ENCODE measurements at regions not wholly inside any gene's neighbourhood (a gene's known extent, or its start where the extent isn't known, plus 50 kb on each side); places are given as distances from the start of the nearest gene placed in this dataset.
"Not testable (repeated sequence)": the region's sequence is repeated elsewhere in the genome, so short reads cannot be mapped to it uniquely, and the experiment has no call there.

- no peak for DNase-seq
Measured at GRCh38 chr16:14384745-14385144, 245.3 kb downstream of the PARN start.

GRCh38 chr16:14383844-14384243 lies 246.2 kb downstream of the PARN start:
- not testable (repeated sequence) for DNase-seq

DNA sequence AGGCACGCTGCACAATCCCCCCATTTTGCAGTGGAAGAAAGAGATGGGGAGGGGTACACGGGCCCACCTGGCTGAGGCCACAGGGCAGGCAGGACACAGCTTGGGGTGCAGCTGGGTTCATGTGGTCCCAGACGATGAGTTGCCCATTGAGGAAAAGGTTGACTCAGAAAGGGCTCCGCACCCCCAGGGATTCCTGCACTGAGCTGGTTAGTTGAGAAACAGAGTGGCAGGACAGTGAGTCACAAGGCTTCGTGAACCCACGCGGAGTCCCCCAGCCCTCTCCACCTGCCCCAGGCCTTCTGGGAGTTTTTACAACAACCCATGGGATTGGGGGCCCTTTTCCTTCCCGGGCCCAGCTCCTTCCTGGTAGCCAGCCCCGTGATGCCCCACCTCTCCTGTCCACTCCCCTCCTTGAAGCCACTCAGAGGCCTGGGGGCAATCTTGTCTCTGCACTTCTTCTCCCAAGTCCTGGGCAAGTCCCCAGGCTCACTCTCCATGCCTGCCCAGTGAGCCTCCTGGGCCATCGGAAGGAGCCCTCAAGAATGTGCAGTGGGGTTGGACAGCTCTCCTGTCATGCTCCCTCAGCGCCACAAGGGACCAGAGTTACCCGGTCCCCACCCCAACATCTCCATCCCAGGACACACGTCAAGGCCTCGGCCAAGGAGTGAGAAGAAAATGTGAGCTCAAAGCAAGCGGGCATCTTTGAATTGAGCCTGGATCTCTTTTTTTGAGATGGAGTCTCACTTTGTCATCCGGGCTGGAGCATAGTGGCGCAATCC lies 251.2 kb downstream of the PARN start:
- no peak for DNase-seq

DNA sequence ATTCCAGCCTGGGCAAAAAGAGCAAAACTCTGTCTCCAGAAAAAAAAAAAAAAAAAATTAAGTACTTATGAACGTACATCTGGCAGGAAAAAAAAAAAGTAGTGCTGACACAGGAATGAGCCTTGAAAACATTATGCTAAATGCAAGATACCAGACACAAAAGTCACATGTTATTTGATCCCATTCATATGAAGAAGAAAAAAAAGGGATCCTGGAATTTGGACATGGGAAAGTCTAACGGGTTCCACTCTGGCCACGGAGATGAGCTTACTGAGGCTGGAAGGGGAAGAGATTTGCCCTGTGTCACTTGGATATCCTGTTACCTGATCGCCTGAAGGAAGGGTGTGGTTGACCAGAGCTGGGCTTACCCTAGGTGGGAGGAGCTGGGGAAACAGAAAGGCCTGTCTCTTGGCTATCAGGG lies 251.9 kb downstream of the PARN start:
- no peak for DNase-seq

DNA sequence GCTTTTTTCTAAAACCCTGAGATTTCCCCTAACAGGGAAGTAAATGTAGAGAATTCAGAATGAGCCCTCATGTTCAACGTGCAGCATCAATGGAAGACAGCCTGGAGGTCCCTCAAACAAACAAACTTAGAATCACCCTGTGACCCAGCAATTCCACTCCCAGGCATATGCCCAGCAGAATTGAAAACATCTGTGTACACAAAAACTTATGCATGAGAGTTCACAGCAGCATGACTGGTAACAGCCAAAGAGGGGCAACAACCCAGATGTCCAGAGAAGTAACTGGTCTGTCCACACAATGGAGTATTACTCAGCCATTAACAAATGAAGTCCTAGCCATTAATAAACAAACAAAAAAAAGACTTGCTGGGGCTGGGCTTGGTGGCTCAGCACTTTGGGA lies 252.7 kb downstream of the PARN start:
- no peak for DNase-seq

DNA sequence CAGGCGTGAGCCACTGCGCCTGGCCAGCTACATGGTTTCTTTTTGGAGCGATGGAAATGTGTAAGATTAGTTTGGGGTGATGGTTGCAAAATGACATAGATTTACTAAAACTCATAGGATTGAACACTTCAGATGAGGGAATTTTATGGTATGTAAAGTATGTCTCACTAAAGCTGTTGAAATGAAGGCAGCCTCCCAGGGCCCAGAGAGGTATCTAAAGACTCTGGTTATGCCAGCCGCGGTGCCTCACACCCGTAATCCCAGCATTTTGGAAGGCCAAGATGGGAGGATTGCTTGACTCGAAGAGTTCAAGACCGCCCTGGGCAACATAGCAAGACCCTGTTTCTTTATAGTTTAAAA lies 254.9 kb downstream of the PARN start:
- DNase-seq: no peak

DNA sequence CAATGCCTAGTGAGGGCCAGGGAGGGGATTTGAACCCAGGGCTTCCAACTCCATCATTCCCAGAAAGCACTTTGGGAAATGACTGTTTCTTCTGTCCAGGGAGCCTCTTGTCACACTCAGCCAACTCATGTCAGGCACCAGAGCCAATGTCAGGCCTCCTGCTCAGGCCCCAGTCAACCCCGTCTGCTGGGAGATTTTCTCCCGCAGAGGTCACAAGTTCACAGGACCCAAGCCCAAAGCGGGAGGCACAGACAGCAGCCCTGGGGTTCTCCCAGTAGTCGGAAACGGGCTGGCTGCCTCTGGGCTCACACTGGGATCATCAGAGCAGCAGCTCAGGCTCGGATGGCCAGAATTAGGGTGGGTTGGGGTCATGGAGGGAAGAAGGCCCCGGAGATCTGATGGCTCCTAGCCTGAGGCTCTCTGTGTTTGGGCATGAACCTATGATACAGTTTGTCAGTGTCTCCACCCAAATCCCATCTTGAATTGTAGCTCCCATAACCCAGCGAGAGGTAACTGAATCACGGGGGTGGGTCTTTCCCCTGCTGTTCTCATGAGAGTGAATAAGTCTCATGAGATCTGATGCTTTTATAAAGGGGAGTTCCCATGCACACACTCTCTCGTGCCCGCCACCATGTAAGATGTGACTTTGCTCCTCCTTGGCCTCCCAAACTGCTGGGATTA lies 255.5 kb downstream of the PARN start:
- no peak for DNase-seq

DNA sequence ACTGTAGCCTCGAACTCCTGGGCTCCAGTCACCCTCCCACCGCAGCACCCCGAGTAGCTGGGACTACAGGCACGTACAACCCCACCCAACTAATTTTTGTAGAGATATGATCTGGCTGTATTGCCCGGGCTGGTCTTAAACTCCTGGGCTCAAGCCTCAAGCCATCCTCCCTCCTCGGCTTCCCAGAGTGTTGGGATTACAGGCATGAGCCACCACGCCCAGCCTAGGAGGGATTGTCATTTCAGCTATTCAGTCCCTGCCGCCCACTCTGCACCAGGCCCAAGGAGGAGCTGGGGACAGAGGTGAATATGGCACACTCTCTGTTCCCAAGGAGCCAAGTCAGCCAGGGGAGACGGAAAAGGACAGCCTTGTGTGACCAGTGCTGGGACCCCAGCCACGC lies 256.2 kb downstream of the PARN start:
- DNase-seq: no peak

DNA sequence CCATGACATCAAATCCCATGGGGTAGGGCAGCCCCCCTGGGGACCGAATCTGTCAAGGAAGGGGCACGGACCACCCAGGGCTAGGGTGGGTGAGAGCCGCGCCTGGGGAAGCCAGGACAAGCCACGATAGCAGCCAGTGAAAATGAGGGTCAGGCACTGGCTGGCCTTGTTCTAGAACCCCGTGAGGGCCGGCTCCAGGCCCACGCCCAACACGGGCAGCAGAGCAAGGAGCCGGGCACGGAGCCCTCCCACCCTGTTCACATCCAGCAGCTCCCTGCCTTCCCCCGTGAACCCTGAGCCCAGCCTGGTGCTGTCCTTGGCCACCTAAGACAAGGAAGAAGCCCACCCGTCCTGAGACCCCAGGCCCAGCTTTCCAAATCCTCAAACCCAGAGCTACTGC lies 256.7 kb downstream of the PARN start:
- DNase-seq: no peak

GRCh38 chr16:14372471-14372870 lies 257.6 kb downstream of the PARN start:
- no peak for DNase-seq

GRCh38 chr16:14371778-14372431 lies 258.2 kb downstream of the PARN start:
- no peak for DNase-seq

DNA sequence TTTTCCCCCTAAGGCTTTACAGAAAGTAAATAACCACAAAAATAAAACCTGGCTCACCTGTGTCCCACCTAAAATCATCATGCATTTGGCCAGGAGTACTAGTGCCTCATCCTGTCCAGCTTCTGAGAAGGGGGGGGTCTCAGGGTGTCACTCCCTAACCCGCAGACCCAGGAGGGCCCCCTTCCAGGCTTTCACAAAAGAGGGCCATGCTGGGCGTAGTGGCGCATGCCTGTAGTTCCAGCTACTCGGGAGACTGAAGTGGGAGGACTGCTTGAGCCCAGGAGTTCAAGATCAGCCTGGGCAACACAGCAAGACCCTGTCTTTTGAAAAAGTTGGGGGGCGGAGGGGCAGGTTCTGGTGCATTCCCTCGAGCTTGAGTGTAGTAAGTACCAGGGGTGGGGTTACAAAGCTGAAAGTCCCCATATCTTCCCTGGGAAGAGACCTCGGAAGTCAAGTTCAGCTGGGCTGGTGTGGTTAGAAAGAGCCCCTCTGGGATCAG lies 259.3 kb downstream of the PARN start:
- no peak for DNase-seq

DNA sequence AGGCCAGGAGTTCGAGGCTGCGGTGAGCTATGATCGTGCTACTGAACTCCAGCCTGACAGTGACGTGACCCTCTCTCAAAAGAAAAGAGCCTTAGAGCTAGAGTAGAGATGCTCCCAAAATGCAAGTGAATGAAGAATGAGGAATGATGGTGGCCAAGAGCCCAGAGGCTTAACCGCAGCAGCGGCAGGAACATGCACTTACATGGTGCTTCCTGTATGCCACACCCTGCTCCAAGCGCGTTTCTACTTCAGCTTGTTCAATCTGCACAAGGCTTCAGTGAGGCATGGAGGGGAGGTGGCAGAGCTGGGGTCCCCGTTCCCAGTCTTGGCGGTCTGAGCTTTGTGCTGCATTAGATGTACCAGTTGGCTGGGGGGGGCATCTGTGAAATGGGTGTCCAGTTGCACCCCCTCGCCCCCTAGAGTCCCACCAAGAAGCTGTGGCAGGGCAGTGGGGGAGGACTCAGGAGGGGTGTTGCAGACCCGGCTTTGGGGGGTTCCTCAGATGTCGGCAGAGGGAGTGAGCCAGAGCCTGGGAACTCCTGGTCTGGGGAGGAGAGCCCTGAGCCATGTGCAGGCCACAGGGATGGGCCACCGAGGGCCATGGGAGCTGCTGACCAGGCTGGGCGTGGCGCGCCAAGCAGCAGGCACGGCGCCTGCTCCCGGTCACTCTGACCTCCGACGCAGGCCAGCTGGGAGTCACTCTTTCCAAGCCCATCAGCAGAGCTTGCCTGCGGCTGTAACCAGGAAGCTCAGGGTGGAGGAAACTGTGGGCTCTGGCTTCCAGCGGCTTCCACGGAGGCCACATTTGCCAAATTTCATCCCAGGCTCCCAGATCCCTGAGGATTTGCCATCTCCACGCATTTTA lies 260.1 kb downstream of the PARN start:
- DNase-seq: no peak

DNA sequence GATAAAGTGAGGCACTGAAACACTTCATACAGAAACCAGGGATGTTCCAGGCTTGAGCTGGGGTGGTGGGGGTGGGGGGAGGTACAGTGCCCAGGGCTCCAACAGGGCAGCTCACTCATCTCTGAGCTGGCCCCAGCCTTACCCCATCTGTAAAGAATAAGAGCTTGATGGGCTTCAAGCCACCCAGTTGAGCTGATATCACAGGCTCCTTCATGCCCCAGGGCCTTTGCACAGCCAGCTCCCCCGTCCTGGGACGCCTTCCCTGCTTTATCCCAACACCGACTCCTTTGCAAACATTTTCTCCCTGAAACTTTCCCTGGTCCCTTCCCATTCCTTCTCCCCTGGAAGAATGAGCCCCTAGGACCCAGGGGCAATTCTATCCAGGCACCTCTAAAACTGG lies 261.7 kb downstream of the PARN start:
- no peak for DNase-seq

DNA sequence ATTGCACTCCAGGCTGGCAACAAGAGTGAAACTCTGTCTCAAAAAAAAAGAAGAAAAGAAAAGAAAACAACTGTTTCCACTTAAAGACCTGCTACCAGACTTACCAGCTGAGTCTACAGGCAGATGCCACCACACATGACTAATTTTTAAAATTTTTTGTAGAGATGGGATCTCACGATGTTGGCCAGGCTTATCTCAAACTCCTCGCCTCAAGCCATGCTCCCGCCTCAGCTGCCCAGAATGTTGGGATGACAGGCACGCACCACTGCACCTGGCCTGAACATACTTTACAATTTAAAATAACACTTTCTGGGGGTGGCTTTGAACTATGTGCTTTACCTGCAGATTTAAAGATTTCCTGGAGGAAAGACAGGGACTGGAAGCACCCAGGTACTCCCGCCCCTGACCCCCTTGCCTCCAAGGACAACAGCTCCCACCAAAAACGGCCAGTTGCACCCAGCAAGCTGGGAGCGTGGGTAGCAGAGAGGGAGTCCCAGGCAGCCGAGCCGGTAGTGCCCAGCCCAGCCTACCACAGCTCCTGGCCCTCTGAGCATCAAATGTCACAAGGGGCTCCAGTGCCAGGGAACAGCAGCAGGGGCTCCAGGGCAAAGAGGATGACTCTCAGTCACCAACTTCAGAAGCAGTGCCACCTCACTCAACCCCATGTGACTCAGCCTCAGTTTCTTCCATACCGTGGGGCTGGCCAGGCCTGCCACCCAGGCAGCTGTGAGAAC lies 262.9 kb downstream of the PARN start:
- DNase-seq: no peak

DNA sequence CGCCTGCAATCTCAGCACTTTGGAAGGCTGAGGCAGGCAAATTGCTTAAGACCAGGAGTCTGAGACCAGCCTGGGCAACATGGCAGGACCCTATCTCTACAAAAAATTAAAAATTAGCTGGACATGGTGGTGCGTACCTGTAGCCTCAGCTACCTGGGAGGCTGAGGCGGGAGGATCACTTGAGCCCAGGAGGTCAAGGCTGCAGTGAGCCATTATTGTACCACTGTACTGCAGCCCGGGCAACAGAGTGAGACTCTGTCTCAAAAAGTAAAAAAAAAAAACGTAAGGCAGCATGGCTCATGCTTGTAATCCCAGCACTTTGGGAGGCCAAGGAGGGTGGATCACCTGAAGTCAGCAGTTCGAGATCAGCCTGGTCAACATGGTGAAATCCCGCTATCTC lies 263.6 kb downstream of the PARN start:
- no peak for DNase-seq

- DNase-seq: no peak
Measured at GRCh38 chr16:14365200-14365851, 264.7 kb downstream of the PARN start.

GRCh38 chr16:14364386-14365199 lies 265.5 kb downstream of the PARN start:
- DNase-seq: no peak

DNA sequence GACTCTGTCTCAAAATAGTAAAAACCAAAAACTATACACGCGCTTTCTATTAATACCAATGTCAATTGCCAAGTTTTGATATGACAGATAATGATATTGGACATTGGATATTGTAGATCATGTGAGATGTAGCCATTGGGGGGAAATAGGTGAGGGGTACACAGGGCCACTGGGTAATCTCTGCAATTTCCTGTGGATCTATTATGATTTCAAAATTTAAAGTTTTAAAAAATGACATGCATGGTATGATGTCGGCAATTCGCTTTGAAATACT lies 266.0 kb downstream of the PARN start:
- DNase-seq: no peak

- no peak for DNase-seq
Measured at GRCh38 chr16:14362774-14363371, 267.2 kb downstream of the PARN start.

Measured in NCI-H524 treated with DMSO at 0.1 percent for 48 hours (cell line).